HG03196 (cell line): ENCODE measurements at regions not wholly inside any gene's neighbourhood (a gene's known extent, or its start where the extent isn't known, plus 50 kb on each side); places are given as distances from the start of the nearest gene placed in this dataset.

ENCODE experiments used
- ATAC-seq: cut with Tn5 transposase; IDR thresholded peaks from one replicate; pipeline ENCODE4 v1.9.1; 2021; ENCODE audit not compliant: unreplicated experiment

DNA sequence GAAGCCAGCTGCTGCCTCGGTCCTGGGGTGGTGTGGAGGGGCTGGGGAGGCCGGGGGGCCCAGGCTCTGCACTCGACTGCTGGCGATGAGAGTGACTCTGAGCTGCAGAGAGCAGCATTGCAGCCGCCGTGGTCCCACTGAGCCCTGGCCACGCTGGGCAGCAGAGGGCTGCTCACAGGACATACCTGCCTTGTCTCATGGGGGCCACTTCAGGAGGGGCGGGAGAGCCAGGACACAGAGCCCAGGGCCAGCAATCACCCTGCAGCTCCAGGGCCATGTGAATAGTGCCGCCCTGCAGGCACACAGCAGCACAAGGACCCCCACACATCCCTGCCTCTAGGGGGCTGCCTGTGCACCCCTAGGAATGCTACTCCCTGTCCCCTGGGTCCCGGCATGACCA, 147.0 kb downstream of the CRYBB2 start:
- ATAC-seq = no peak

- no peak for ATAC-seq
Measured at GRCh38 chr22:25366876-25367466, 147.5 kb downstream of the CRYBB2 start.

- ATAC-seq = no peak
Measured at GRCh38 chr22:25367756-25368155, 148.3 kb downstream of the CRYBB2 start.

DNA sequence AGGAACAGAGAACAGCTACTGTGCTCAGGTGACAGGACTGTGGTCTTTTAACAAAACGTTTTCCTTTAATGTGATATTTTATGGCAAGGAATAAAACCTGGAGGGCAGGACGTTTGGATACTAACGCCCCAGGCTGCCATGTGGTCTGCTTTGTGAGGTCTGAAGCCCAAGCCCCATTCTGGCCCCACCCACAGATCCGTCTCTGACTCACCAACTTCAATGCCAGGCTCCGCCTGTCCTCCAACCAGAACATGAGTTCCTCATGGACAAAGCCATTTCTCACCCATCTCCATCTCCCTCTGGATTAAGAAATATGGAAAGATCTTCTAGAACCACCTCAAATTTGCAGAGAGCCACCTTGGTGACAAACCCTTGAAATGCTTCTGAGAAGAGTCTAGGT, 148.8 kb downstream of the CRYBB2 start:
- ATAC-seq = no peak

GRCh38 chr22:25369041-25369440, 149.6 kb downstream of the CRYBB2 start:
- no peak for ATAC-seq

DNA sequence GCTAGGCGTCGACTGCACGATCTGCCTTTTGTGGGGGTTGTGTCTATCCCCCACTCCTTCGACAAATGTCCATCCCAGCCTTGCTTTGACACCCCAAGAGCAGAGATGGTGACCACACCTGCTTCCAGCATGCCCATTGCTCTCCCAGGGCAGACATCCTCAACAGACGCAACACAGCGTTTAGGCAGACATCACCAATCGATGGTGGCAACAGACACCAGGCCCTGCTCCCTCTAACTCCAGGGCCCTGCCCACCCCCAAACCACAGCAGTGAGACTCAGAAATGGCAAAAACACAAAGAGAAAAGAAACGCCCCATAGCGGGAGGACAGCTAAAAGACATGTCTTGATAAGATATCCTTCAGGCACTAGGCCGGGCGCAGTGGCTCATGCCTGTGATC, 150.9 kb downstream of the CRYBB2 start:
- no peak for ATAC-seq

- ATAC-seq = no peak
Measured at GRCh38 chr22:25372000-25372595, 152.7 kb downstream of the CRYBB2 start.

DNA sequence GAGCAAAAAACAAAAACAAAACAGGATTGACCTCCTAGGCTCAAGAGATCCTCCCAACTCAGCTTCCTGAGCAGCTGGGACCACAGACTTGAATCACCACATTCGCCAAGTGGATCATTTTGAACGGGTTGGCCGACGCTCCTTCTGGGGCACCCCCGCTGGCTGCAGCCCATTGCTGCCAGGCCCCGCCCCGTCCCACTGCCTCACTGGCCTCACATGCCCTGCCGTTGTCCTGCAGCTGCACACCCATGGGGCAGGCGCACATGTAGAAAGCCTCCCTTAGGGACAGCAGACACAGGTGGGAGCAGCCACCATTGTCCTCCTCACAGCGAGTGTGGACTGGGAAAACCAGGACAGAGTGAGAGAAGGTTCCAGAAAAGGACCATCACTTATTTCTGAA, 154.5 kb downstream of the CRYBB2 start:
- no peak for ATAC-seq

DNA sequence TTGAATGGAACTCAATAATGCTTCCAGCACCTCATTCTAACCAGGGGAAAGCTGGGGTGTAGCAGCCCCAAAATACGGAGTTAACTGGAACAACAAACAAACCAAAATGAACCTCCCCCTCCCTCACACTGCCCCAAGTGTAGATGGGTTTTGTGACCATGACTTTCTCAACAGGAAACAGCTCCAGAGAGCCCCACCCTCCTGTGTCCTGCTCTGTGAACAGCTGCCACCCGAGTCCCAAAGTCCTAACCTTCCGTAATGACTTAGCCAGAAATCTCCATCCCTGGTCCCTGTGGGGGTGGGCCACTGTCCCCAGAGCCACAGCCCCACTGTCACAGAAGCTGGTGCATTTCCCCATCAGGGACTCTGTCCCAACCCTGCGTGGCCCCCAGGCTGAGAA, 155.4 kb downstream of the CRYBB2 start:
- no peak for ATAC-seq

GRCh38 chr22:25375683-25376082, 156.2 kb downstream of the CRYBB2 start:
- no peak for ATAC-seq

GRCh38 chr22:25377699-25378098, 158.3 kb downstream of the CRYBB2 start:
- ATAC-seq = no peak

DNA sequence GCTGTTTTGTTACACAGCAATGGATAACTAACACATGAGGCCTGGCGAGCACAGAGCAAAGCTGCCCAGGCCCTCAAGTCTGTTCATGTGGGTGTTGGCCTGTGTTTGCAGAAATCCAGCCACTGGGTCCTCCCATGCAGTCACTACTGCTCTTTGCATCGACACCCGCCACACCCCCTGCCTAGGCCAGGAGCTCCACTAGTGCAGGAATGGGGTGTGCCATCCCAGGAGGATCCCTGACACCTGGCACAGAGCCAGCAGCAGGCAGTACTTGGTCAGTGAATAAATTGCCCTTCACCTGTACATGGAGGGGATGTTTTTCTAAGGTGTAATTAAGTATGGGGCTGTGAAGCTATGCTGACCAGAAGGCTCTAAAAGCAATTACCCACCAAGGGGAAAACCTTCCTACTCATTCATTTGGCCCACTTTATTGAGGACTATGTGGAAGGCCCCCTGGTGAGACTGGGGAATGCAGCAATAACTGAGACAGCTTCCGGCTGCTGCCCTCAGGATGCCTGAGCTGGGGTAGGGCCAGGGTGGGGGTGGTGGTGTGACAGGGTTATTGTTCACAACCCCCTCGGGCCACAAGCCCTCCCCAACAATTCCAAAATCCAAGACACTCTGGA, 160.8 kb downstream of the CRYBB2 start:
- no peak for ATAC-seq

- ATAC-seq = no peak
Measured at GRCh38 chr22:25382762-25383161, 163.3 kb downstream of the CRYBB2 start.

GRCh38 chr22:25383278-25383820, 163.9 kb downstream of the CRYBB2 start:
- ATAC-seq = no peak

DNA sequence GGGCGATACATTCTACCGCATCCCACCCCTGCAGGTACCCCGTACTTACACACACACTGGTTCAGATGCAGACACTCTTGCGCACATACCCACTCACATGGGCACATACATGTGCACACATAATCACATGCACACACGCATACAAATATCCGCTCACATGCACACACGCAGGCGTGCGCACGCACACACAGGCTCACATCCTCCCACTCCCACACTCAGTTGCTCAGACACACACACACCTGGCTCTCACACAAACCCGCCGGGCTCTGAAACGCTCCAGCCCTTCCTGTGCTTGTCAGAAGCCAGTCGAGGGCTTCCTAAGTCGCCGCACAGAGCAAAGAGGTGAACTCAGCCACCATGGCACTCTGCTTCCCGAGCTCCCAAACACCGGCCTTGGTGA, 164.5 kb downstream of the CRYBB2 start:
- no peak for ATAC-seq

DNA sequence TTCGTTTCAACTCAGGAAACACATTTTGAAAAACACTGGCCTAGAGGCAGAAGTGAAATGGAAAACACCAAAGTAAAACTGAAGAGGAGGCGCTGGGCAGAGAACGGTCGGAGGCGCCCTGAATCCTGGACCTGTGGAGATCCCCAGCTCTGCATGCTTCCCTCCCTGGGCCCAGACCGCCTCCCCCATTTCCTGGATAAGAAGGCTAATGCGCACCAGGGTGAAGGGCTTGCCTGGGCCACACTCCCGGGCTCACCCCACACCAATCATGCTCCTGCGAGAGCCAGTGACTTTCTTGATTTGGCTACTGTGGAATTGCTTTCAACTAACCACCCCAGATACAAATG, 167.1 kb downstream of the CRYBB2 start:
- no peak for ATAC-seq

DNA sequence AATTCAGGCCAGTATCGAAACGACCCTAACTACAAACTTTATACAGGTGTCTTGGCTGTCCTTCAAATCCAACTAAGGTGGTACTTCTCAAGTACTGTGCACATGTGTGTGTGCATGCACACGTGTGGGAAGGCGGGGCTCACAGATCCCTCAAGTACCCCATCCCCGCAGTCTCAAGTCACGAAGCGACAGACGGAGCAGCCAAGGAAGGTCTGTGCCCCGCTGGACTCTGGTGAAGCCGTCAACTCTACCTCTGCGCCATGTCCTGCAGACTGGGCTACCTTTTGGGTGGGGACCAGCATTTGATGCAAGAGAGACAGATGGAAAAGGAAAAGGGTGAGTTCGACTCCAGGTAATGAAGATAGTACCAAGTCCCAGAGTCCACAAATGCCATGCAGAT, 169.0 kb downstream of the CRYBB2 start:
- ATAC-seq = no peak

- no peak for ATAC-seq
Measured at GRCh38 chr22:25388866-25389540, 169.6 kb downstream of the CRYBB2 start.

- ATAC-seq = no peak
Measured at GRCh38 chr22:25389541-25389919, 170.1 kb downstream of the CRYBB2 start.

- ATAC-seq = no peak
Measured at GRCh38 chr22:25390297-25391240, 171.1 kb downstream of the CRYBB2 start.

DNA sequence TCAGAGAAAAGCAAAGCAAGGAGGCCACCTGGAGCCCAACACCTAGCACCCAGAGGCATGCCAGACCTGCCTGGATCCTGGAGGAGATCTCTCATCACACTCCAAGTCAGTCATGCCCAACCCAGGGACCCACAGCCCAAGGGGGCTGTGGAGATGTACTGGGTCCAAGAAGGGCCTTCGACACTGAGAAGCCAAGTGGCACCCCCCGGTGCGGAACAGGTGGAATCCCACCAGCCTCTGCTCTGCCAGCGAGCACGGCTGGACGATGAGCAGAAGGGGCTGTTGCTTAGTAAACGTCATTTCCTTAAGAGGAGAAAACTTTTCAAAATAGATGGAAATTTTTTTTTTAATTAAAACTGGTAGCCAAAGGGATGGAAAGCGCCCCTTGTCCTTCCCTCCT, 171.9 kb upstream of the GRK3 start:
- ATAC-seq = no peak
